ENCODE measurements at regions not wholly inside any gene's neighbourhood (a gene's known extent, or its start where the extent isn't known, plus 50 kb on each side); places are given as distances from the start of the nearest gene placed in this dataset.
A peak's percentile ranks its signal among the peaks of the same experiment; 100 is the strongest.
"Not testable (repeated sequence)": the region's sequence is repeated elsewhere in the genome, so short reads cannot be mapped to it uniquely, and the experiment has no call there.

- H3K4me3 ChIP-seq; H3K27ac ChIP-seq; H3K9me3 ChIP-seq; intact Hi-C loops (cut with DNase I); H3K27me3 ChIP-seq; DNase-seq; H3K4me1 ChIP-seq; H3K36me3 ChIP-seq: not testable (repeated sequence)
- WGBS, 2 donors = 86 to 89% methylated on average over 2 of the region's 3 CpGs
These were observed 110.6 kb downstream of the NBPF8 start for GRCh38 chr1:120525386-120525785.

GRCh38 chr1:120529475-120530089 is 114.7 kb downstream of the NBPF8 start:
- H3K27me3 ChIP-seq; H3K4me1 ChIP-seq; H3K9me3 ChIP-seq; intact Hi-C loops (cut with DNase I); H3K4me3 ChIP-seq; DNase-seq; H3K27ac ChIP-seq; H3K36me3 ChIP-seq: not testable (repeated sequence)
- 86 to 89% methylated on average over 5 of the region's 5 CpGs for WGBS, 2 donors

GRCh38 chr1:120531455-120531854 is 116.6 kb downstream of the NBPF8 start:
- DNase-seq; H3K36me3 ChIP-seq; H3K27me3 ChIP-seq; H3K4me1 ChIP-seq; H3K27ac ChIP-seq; H3K9me3 ChIP-seq; H3K4me3 ChIP-seq; intact Hi-C loops (cut with DNase I): not testable (repeated sequence)
- WGBS, 2 donors = 91 to 96% methylated on average over 1 of the region's 3 CpGs

GRCh38 chr1:120534361-120535047 is 119.7 kb downstream of the NBPF8 start:
- H3K9me3 ChIP-seq; intact Hi-C loops (cut with DNase I); H3K4me1 ChIP-seq; H3K36me3 ChIP-seq; DNase-seq; H3K27ac ChIP-seq; H3K27me3 ChIP-seq; H3K4me3 ChIP-seq: not testable (repeated sequence)
- 33 to 63% methylated on average over 2 of the region's 2 CpGs for WGBS, 2 donors

GRCh38 chr1:120535052-120535451 is 120.2 kb downstream of the NBPF8 start:
- DNase-seq; H3K27ac ChIP-seq; H3K27me3 ChIP-seq; H3K4me1 ChIP-seq; H3K9me3 ChIP-seq; H3K36me3 ChIP-seq; intact Hi-C loops (cut with DNase I); H3K4me3 ChIP-seq: not testable (repeated sequence)
- 47 to 90% methylated on average over 1 of the region's 1 CpG for WGBS, 2 donors

- intact Hi-C loops (cut with DNase I); H3K9me3 ChIP-seq; H3K4me3 ChIP-seq; H3K27me3 ChIP-seq; H3K27ac ChIP-seq; H3K4me1 ChIP-seq; H3K36me3 ChIP-seq; DNase-seq: not testable (repeated sequence)
- WGBS, 2 donors = 80 to 94% methylated on average over 1 of the region's 5 CpGs
These were observed 126.6 kb downstream of the NBPF8 start for GRCh38 chr1:120541394-120541793.

GRCh38 chr1:120542365-120542764 is 127.5 kb downstream of the NBPF8 start:
- H3K4me1 ChIP-seq; H3K27ac ChIP-seq; DNase-seq; H3K9me3 ChIP-seq; intact Hi-C loops (cut with DNase I); H3K27me3 ChIP-seq; H3K4me3 ChIP-seq; H3K36me3 ChIP-seq: not testable (repeated sequence)
- no CpG with 5 or more reads among the region's 2 CpGs for WGBS, 2 donors

- no CpG with 5 or more reads among the region's 2 CpGs for WGBS, 2 donors
- H3K4me1 ChIP-seq; H3K36me3 ChIP-seq; intact Hi-C loops (cut with DNase I); H3K27me3 ChIP-seq; DNase-seq; H3K27ac ChIP-seq; H3K4me3 ChIP-seq; H3K9me3 ChIP-seq: not testable (repeated sequence)
These were observed 128.1 kb downstream of the NBPF8 start for GRCh38 chr1:120542940-120543339.

GRCh38 chr1:120544434-120544833 is 129.6 kb downstream of the NBPF8 start:
- WGBS, 2 donors = 4 to 13% methylated on average over 1 of the region's 2 CpGs
- peak; percentile 85 for DNase-seq

GRCh38 chr1:120550335-120550734 is 135.5 kb downstream of the NBPF8 start:
- intact Hi-C loops (cut with DNase I); H3K4me1 ChIP-seq; DNase-seq; H3K27me3 ChIP-seq; H3K36me3 ChIP-seq; H3K4me3 ChIP-seq; H3K27ac ChIP-seq; H3K9me3 ChIP-seq: not testable (repeated sequence)
- WGBS, 2 donors = 80% methylated on average over 1 of the region's 2 CpGs; no CpG with 5 or more reads in 1 of the 2 donors

More at GRCh38 chr1:120544434-120544833, 129.6 kb downstream of the NBPF8 start:
- intact Hi-C loops (cut with DNase I); H3K4me3 ChIP-seq; H3K27ac ChIP-seq; H3K9me3 ChIP-seq; H3K4me1 ChIP-seq; H3K36me3 ChIP-seq; H3K27me3 ChIP-seq: not testable (repeated sequence)
- TF ChIP-seq CTCF (IDR thresholded peaks at IDR 0.05) = peak in 1 of 4 experiments; percentile 56

- H3K36me3 ChIP-seq; H3K4me1 ChIP-seq; H3K27ac ChIP-seq; H3K9me3 ChIP-seq; DNase-seq; H3K4me3 ChIP-seq; H3K27me3 ChIP-seq; intact Hi-C loops (cut with DNase I): not testable (repeated sequence)
These were observed 137.4 kb downstream of the NBPF8 start for GRCh38 chr1:120552190-120552589.

GRCh38 chr1:120557605-120558302 is 142.9 kb downstream of the NBPF8 start:
- DNase-seq; H3K27me3 ChIP-seq; H3K4me1 ChIP-seq; H3K36me3 ChIP-seq; intact Hi-C loops (cut with DNase I); H3K9me3 ChIP-seq: not testable (repeated sequence)
- Histone ChIP-seq H3K4me3 (peak overlapping the region; percentile 43 to 54 (median 52)), H3K27ac (peak overlapping the region; percentile 68 to 77 (median 74))
- WGBS, 2 donors = 0 to 1% methylated on average over 10 to 19 of the region's 46 CpGs

All from sigmoid colon (tissue), 6 donors.